ENCODE measurements at regions not wholly inside any gene's neighbourhood (a gene's known extent, or its start where the extent isn't known, plus 50 kb on each side); places are given as distances from the start of the nearest gene placed in this dataset.

- ChIA-PET CTCF (no interaction called here), SMC1A (ENCODE audit: uncharacterized antibody, unreplicated experiment) (no interaction called here), RAD21 (ENCODE audit: unreplicated experiment) (no interaction called here), POLR2A (no interaction called here)
- intact Hi-C loops (cut with micrococcal nuclease; ENCODE audit: unreplicated experiment) = no loop called here
- Histone ChIP-seq H3K4me1 (ENCODE audit: control insufficient read depth, insufficient read depth, low read length) (no peaks in the 10 kb centered on the region), H3K4me2 (ENCODE audit: control insufficient read depth, insufficient read depth) (no peak overlapping the region), H3K9ac (ENCODE audit: control insufficient read depth, insufficient read depth, low read length) (no peak overlapping the region), H3K27me3 (replicated peaks in 1 of 2; ENCODE audit: control insufficient read depth in 2 of 2, insufficient read depth in 2 of 2, low read length in 1 of 2) (no peaks in the 10 kb centered on the region), H3K9me3 (replicated peaks; ENCODE audit: control insufficient read depth, insufficient read depth, low read length) (no peaks in the 10 kb centered on the region), H3K4me3 (no peak overlapping the region), H4K20me1 (ENCODE audit: control insufficient read depth, insufficient read depth) (no peaks in the 10 kb centered on the region), H3K79me2 (ENCODE audit: control insufficient read depth, insufficient read depth, low read length) (no peaks in the 10 kb centered on the region), H2AFZ (ENCODE audit: control insufficient read depth, low read depth, low read length) (no peak overlapping the region), H3K27ac (ENCODE audit: control insufficient read depth, insufficient read depth) (no peak overlapping the region), H3K36me3 (ENCODE audit: control insufficient read depth in 2 of 2, insufficient read depth in 2 of 2, low read length in 1 of 2) (no peaks in the 10 kb centered on the region)
- in situ Hi-C loops (cut with MboI) = no loop called here
- FAIRE-seq (no peak), ATAC-seq (no peak), DNase-seq (ENCODE audit: low read depth, low spot score) (no peak)
- no TSS peak for BruUV-seq (replicated peaks)
- 0% methylated on average over 1 of the region's 1 CpG for WGBS (ENCODE audit: insufficient coverage, insufficient replicate concordance, low lambda C conversion rate, missing lambda C conversion rate)
- TF ChIP-seq HSF1 (IDR thresholded peaks at IDR 0.05; ENCODE audit: low read depth, low read length) = no peak
- no peak for TF ChIP-seq ZBTB40 (IDR thresholded peaks at IDR 0.05; ENCODE audit: borderline replicate concordance)
- TF ChIP-seq STAT1 (conservative IDR thresholded peaks at IDR 0.05) = no peak
- no peak for TF ChIP-seq IRF3 (IDR thresholded peaks at IDR 0.05)
- no peak for TF ChIP-seq E2F8 (IDR thresholded peaks at IDR 0.05; ENCODE audit: low read depth, partially characterized antibody)
- TF ChIP-seq E2F4 (IDR thresholded peaks at IDR 0.05; ENCODE audit: low read depth, low read length) = no peak
- TF ChIP-seq SIN3A (IDR thresholded peaks at IDR 0.05; ENCODE audit: low read depth, low read length) = no peak
Observed at GRCh38 chr1:196071447-196071846, 536.8 kb downstream of the KCNT2 start.
